Stimulated activated CD8-positive, alpha-beta memory T cell treated with anti-CD3 and anti-CD28 coated beads, Interleukin-4, amount 100 ng/mL, for 4 hours (primary cell): ENCODE measurements at regions not wholly inside any gene's neighbourhood (a gene's known extent, or its start where the extent isn't known, plus 50 kb on each side); places are given as distances from the start of the nearest gene placed in this dataset.
"Not testable (repeated sequence)": the region's sequence is repeated elsewhere in the genome, so short reads cannot be mapped to it uniquely, and the experiment has no call there.

ENCODE experiments used
- DNase-seq, 2 donors: peaks; one replicate each; pipeline ENCODE4 v3.0.0-alpha.2; 2020; ENCODE audit warnings: low read depth in 2 of 2, low spot score in 1 of 2

- no peak for DNase-seq
These were observed 340.5 kb downstream of the VRK1 start for GRCh38 chr14:97137705-97138104.

GRCh38 chr14:97138801-97139200 is 341.6 kb downstream of the VRK1 start:
- no peak for DNase-seq

- DNase-seq = no peak
These were observed 345.8 kb downstream of the VRK1 start for GRCh38 chr14:97143011-97143410.

GRCh38 chr14:97143456-97143855 is 346.3 kb downstream of the VRK1 start:
- no peak for DNase-seq

GRCh38 chr14:97148021-97148420 is 350.8 kb downstream of the VRK1 start:
- not testable (repeated sequence) for DNase-seq

GRCh38 chr14:97149775-97150174 is 352.6 kb downstream of the VRK1 start:
- DNase-seq = no peak

- DNase-seq = no peak
These were observed 356.3 kb downstream of the VRK1 start for GRCh38 chr14:97153527-97153926.

GRCh38 chr14:97155320-97155719 is 358.1 kb downstream of the VRK1 start:
- no peak for DNase-seq

- DNase-seq = no peak
These were observed 358.6 kb downstream of the VRK1 start for GRCh38 chr14:97155814-97156213.

- DNase-seq = no peak
These were observed 359.5 kb downstream of the VRK1 start for GRCh38 chr14:97156705-97157104.

- DNase-seq = no peak
These were observed 360.9 kb downstream of the VRK1 start for GRCh38 chr14:97158102-97158501.

- DNase-seq = no peak
These were observed 361.9 kb downstream of the VRK1 start for GRCh38 chr14:97159124-97159523.

GRCh38 chr14:97162621-97163020 is 365.4 kb downstream of the VRK1 start:
- no peak for DNase-seq

GRCh38 chr14:97164021-97164420 is 366.8 kb downstream of the VRK1 start:
- no peak for DNase-seq

- DNase-seq = no peak
These were observed 369.3 kb downstream of the VRK1 start for GRCh38 chr14:97166497-97166896.

- not testable (repeated sequence) for DNase-seq
These were observed 370.4 kb downstream of the VRK1 start for GRCh38 chr14:97167577-97167976.

GRCh38 chr14:97172644-97173043 is 375.5 kb downstream of the VRK1 start:
- DNase-seq = no peak

GRCh38 chr14:97177016-97177415 is 379.8 kb downstream of the VRK1 start:
- no peak for DNase-seq

- DNase-seq = no peak
These were observed 380.5 kb downstream of the VRK1 start for GRCh38 chr14:97177635-97178034.

- DNase-seq = no peak
These were observed 381.6 kb downstream of the VRK1 start for GRCh38 chr14:97178781-97179180.

GRCh38 chr14:97179573-97179972 is 382.4 kb downstream of the VRK1 start:
- DNase-seq = no peak

GRCh38 chr14:97180304-97181200 is 383.4 kb downstream of the VRK1 start:
- DNase-seq = no peak

GRCh38 chr14:97185186-97185585 is 388.0 kb downstream of the VRK1 start:
- DNase-seq = no peak
